HepG2 (cell line): ENCODE measurements at regions not wholly inside any gene's neighbourhood (a gene's known extent, or its start where the extent isn't known, plus 50 kb on each side); places are given as distances from the start of the nearest gene placed in this dataset.

Source experiments
- TF ChIP-seq, protein P1 (sequence below): sonication (generic); formaldehyde crosslinking; IDR thresholded peaks from 2 replicates; pipeline ENCODE4 v1.4.0; 2020; ENCODE audit warnings: missing genetic modification reagents, borderline replicate concordance
- TF ChIP-seq, protein P2 (sequence below): sonication (generic); formaldehyde crosslinking; IDR thresholded peaks from 2 replicates; pipeline ENCODE4 v1.4.0; 2020; ENCODE audit warnings: missing genetic modification reagents, borderline replicate concordance
- TF ChIP-seq, protein P3 (sequence below), 2 experiments: sonication (generic) in 1 of 2; formaldehyde crosslinking in 1 of 2; IDR thresholded peaks; 2 replicates each; pipeline versions ENCODE4 v1.4.0 to v1.6.1; 2018 to 2020; ENCODE audit warnings: missing genetic modification reagents in 2 of 2, borderline replicate concordance in 1 of 2, low read depth in 1 of 2, mild to moderate bottlenecking in 1 of 2, missing biosample characterization in 1 of 2

DNA sequence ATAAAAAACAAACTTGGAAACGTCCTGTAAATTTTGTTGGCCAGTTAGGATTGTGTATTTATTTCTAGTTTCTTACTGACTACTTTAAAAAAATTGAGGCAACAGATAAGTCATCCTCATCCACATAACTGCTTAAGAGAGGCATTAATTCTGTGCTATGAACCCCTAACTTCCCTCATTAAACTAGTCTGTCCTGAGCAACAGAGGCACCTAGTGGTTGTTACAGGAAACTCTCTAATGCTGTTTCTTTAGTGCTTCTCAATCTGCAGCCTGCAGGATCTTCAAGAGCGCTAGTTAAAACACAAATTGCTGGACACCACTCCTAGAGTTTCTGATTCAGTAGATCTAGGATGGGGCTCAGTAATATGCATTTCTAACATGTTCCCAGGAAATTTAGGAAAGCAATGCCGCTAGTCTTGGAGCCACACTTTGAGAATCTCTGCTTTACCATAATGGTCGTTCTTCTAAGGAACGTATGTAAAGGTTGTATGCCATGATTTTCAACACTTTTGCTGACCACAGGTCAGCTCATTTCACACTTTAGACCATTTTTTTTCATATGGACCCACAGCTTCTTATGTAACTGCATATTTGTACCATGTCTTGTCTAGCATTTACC lies 410.1 kb upstream of the SMARCA2 start (continued):
- TF ChIP-seq, protein P1, sequence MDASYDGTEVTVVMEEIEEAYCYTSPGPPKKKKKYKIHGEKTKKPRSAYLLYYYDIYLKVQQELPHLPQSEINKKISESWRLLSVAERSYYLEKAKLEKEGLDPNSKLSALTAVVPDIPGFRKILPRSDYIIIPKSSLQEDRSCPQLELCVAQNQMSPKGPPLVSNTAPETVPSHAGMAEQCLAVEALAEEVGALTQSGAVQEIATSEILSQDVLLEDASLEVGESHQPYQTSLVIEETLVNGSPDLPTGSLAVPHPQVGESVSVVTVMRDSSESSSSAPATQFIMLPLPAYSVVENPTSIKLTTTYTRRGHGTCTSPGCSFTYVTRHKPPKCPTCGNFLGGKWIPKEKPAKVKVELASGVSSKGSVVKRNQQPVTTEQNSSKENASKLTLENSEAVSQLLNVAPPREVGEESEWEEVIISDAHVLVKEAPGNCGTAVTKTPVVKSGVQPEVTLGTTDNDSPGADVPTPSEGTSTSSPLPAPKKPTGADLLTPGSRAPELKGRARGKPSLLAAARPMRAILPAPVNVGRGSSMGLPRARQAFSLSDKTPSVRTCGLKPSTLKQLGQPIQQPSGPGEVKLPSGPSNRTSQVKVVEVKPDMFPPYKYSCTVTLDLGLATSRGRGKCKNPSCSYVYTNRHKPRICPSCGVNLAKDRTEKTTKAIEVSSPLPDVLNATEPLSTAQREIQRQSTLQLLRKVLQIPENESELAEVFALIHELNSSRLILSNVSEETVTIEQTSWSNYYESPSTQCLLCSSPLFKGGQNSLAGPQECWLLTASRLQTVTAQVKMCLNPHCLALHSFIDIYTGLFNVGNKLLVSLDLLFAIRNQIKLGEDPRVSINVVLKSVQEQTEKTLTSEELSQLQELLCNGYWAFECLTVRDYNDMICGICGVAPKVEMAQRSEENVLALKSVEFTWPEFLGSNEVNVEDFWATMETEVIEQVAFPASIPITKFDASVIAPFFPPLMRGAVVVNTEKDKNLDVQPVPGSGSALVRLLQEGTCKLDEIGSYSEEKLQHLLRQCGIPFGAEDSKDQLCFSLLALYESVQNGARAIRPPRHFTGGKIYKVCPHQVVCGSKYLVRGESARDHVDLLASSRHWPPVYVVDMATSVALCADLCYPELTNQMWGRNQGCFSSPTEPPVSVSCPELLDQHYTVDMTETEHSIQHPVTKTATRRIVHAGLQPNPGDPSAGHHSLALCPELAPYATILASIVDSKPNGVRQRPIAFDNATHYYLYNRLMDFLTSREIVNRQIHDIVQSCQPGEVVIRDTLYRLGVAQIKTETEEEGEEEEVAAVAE (CRISPR knock-in tag): no peak
- TF ChIP-seq, protein P2, sequence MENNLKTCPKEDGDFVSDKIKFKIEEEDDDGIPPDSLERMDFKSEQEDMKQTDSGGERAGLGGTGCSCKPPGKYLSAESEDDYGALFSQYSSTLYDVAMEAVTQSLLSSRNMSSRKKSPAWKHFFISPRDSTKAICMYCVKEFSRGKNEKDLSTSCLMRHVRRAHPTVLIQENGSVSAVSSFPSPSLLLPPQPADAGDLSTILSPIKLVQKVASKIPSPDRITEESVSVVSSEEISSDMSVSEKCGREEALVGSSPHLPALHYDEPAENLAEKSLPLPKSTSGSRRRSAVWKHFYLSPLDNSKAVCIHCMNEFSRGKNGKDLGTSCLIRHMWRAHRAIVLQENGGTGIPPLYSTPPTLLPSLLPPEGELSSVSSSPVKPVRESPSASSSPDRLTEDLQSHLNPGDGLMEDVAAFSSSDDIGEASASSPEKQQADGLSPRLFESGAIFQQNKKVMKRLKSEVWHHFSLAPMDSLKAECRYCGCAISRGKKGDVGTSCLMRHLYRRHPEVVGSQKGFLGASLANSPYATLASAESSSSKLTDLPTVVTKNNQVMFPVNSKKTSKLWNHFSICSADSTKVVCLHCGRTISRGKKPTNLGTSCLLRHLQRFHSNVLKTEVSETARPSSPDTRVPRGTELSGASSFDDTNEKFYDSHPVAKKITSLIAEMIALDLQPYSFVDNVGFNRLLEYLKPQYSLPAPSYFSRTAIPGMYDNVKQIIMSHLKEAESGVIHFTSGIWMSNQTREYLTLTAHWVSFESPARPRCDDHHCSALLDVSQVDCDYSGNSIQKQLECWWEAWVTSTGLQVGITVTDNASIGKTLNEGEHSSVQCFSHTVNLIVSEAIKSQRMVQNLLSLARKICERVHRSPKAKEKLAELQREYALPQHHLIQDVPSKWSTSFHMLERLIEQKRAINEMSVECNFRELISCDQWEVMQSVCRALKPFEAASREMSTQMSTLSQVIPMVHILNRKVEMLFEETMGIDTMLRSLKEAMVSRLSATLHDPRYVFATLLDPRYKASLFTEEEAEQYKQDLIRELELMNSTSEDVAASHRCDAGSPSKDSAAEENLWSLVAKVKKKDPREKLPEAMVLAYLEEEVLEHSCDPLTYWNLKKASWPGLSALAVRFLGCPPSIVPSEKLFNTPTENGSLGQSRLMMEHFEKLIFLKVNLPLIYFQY (CRISPR knock-in tag): no peak
- TF ChIP-seq, protein P3, sequence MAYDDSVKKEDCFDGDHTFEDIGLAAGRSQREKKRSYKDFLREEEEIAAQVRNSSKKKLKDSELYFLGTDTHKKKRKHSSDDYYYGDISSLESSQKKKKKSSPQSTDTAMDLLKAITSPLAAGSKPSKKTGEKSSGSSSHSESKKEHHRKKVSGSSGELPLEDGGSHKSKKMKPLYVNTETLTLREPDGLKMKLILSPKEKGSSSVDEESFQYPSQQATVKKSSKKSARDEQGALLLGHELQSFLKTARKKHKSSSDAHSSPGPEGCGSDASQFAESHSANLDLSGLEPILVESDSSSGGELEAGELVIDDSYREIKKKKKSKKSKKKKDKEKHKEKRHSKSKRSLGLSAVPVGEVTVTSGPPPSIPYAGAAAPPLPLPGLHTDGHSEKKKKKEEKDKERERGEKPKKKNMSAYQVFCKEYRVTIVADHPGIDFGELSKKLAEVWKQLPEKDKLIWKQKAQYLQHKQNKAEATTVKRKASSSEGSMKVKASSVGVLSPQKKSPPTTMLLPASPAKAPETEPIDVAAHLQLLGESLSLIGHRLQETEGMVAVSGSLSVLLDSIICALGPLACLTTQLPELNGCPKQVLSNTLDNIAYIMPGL (CRISPR knock-in tag; IDR thresholded peaks at IDR 0.05; ENCODE audit: borderline replicate concordance in 1 of 2, low read depth in 1 of 2): no peak
